GM21528 (cell line): ENCODE measurements at regions not wholly inside any gene's neighbourhood (a gene's known extent, or its start where the extent isn't known, plus 50 kb on each side); places are given as distances from the start of the nearest gene placed in this dataset.
"Not testable (repeated sequence)": the region's sequence is repeated elsewhere in the genome, so short reads cannot be mapped to it uniquely, and the experiment has no call there.

ENCODE experiments used
- ATAC-seq: cut with Tn5 transposase; IDR thresholded peaks from one replicate; pipeline ENCODE4 v1.9.1; 2021; ENCODE audit warnings: mild to moderate bottlenecking, moderate library complexity; ENCODE audit not compliant: unreplicated experiment, low FRiP score

GRCh38 chr6:147651-148050 lies 144.6 kb upstream of the DUSP22 start:
- ATAC-seq = not testable (repeated sequence)

- ATAC-seq = peak; percentile 96
Measured at GRCh38 chr6:148051-148984, 144.0 kb upstream of the DUSP22 start.

GRCh38 chr6:150147-150546 lies 142.1 kb upstream of the DUSP22 start:
- not testable (repeated sequence) for ATAC-seq

GRCh38 chr6:152436-152835 lies 139.9 kb upstream of the DUSP22 start:
- not testable (repeated sequence) for ATAC-seq

GRCh38 chr6:153026-153425 lies 139.3 kb upstream of the DUSP22 start:
- ATAC-seq = not testable (repeated sequence)

- not testable (repeated sequence) for ATAC-seq
Measured at GRCh38 chr6:153867-154266, 138.4 kb upstream of the DUSP22 start.

GRCh38 chr6:154321-155092 lies 137.8 kb upstream of the DUSP22 start:
- ATAC-seq = not testable (repeated sequence)

GRCh38 chr6:156010-156409 lies 136.3 kb upstream of the DUSP22 start:
- ATAC-seq = no peak

- ATAC-seq = not testable (repeated sequence)
Measured at GRCh38 chr6:156441-157140, 135.7 kb upstream of the DUSP22 start.

GRCh38 chr6:157176-157575 lies 135.1 kb upstream of the DUSP22 start:
- not testable (repeated sequence) for ATAC-seq

- ATAC-seq = not testable (repeated sequence)
Measured at GRCh38 chr6:161657-162056, 130.6 kb upstream of the DUSP22 start.

GRCh38 chr6:164720-165119 lies 127.6 kb upstream of the DUSP22 start:
- no peak for ATAC-seq

- ATAC-seq = no peak
Measured at GRCh38 chr6:165263-165662, 127.0 kb upstream of the DUSP22 start.

- ATAC-seq = no peak
Measured at GRCh38 chr6:165906-166305, 126.4 kb upstream of the DUSP22 start.

GRCh38 chr6:168865-169455 lies 123.3 kb upstream of the DUSP22 start:
- no peak for ATAC-seq

- ATAC-seq = no peak
Measured at GRCh38 chr6:174036-174435, 118.3 kb upstream of the DUSP22 start.

GRCh38 chr6:175680-176079 lies 116.6 kb upstream of the DUSP22 start:
- no peak for ATAC-seq

GRCh38 chr6:176766-177165 lies 115.5 kb upstream of the DUSP22 start:
- no peak for ATAC-seq

GRCh38 chr6:178119-178518 lies 114.2 kb upstream of the DUSP22 start:
- no peak for ATAC-seq

- ATAC-seq = not testable (repeated sequence)
Measured at GRCh38 chr6:178929-179328, 113.4 kb upstream of the DUSP22 start.
